DOHH2 (cell line): ENCODE measurements at regions not wholly inside any gene's neighbourhood (a gene's known extent, or its start where the extent isn't known, plus 50 kb on each side); places are given as distances from the start of the nearest gene placed in this dataset.

Experiments used
- H3F3A ChIP-seq: fragments of 200-600 bp; sonication (generic), shearing (Covaris generic); 2 replicates; pipeline ENCODE4 v1.6.0; 2016; ENCODE audit warnings: antibody characterized with exemption, mild to moderate bottlenecking; ENCODE audit not compliant: control insufficient read depth, insufficient read depth
- H3K27ac ChIP-seq: fragments of 200-600 bp; sonication (generic); 2 replicates; pipeline ENCODE4 v1.5.1; 2014; ENCODE audit warnings: low read depth, mild to moderate bottlenecking, low read length, moderate library complexity
- H3K27me3 ChIP-seq: fragments of 200-600 bp; sonication (generic); 2 replicates; pipeline ENCODE4 v1.6.1; 2014; ENCODE audit warnings: mild to moderate bottlenecking, low read length, mixed read lengths; ENCODE audit not compliant: control insufficient read depth
- H3K36me3 ChIP-seq: fragments of 200-600 bp; sonication (generic); 2 replicates; pipeline ENCODE4 v1.6.1; 2014; ENCODE audit warnings: mild to moderate bottlenecking, low read length, moderate library complexity, mixed read lengths; ENCODE audit not compliant: control insufficient read depth
- H3K4me1 ChIP-seq: fragments of 200-600 bp; sonication (generic); 2 replicates; pipeline ENCODE4 v1.6.1; 2014; ENCODE audit warnings: mild to moderate bottlenecking, low read length, mixed read lengths; ENCODE audit not compliant: control insufficient read depth
- H3K4me2 ChIP-seq: fragments of 200-600 bp; sonication (generic); 2 replicates; pipeline ENCODE4 v1.6.0; 2014; ENCODE audit warnings: mild to moderate bottlenecking, low read length, moderate library complexity
- H3K4me3 ChIP-seq: fragments of 200-600 bp; sonication (generic); 2 replicates; pipeline ENCODE4 v1.5.1; 2014; ENCODE audit warnings: mild to moderate bottlenecking, low read length, mixed read lengths
- H3K79me2 ChIP-seq: fragments of 200-600 bp; sonication (generic); 2 replicates; pipeline ENCODE4 v1.6.1; 2014; ENCODE audit warnings: mild to moderate bottlenecking, low read length, mixed read lengths; ENCODE audit not compliant: control insufficient read depth
- H3K9me2 ChIP-seq: fragments of 200-600 bp; sonication (generic); replicated peaks from 2 replicates; pipeline ENCODE4 v1.6.1; 2014; ENCODE audit warnings: mild to moderate bottlenecking, low read length, mixed read lengths; ENCODE audit not compliant: control insufficient read depth
- H3K9me3 ChIP-seq: fragments of 200-600 bp; sonication (generic); 2 replicates; pipeline ENCODE4 v1.6.1; 2014; ENCODE audit warnings: antibody characterized with exemption, low read length, mixed read lengths; ENCODE audit not compliant: control insufficient read depth, insufficient read depth
- H4K20me1 ChIP-seq: fragments of 200-600 bp; sonication (generic); 2 replicates; pipeline ENCODE4 v1.6.0; 2014; ENCODE audit warnings: low read depth, mild to moderate bottlenecking, antibody characterized with exemption, low read length, moderate library complexity; ENCODE audit not compliant: control insufficient read depth, insufficient read depth
- CTCF ChIP-seq: fragments of 200-600 bp; sonication (generic); IDR thresholded peaks from one replicate; pipeline ENCODE4 v1.5.1; 2014; ENCODE audit warnings: antibody characterized with exemption, mild to moderate bottlenecking, low read depth, low read length; ENCODE audit not compliant: poor library complexity, severe bottlenecking
- EZH2phosphoT487 ChIP-seq: fragments of 200-600 bp; sonication (generic); IDR thresholded peaks from 2 replicates; pipeline ENCODE4 v1.6.1; 2017; ENCODE audit warnings: borderline replicate concordance, mild to moderate bottlenecking, antibody characterized with exemption, low read length, moderate library complexity, mixed read lengths

GRCh38 chr5:86532429-86532828 is 85.3 kb upstream of the COX7C start:
- no peaks in the 10 kb centered on the region for H4K20me1 ChIP-seq
- no peaks in the 10 kb centered on the region for H3F3A ChIP-seq
- H3K9me2 ChIP-seq: no peaks in the 10 kb centered on the region
- no peak overlapping the region for H3K4me2 ChIP-seq
- H3K27me3 ChIP-seq: no peaks in the 10 kb centered on the region
- H3K9me3 ChIP-seq: no peaks in the 10 kb centered on the region
- H3K36me3 ChIP-seq: no peaks in the 10 kb centered on the region
- no peaks in the 10 kb centered on the region for H3K4me1 ChIP-seq
- H3K27ac ChIP-seq: no peak overlapping the region
- TF ChIP-seq CTCF: no peak
- TF ChIP-seq EZH2phosphoT487: no peak
- H3K79me2 ChIP-seq: no peaks in the 10 kb centered on the region
- H3K4me3 ChIP-seq: no peak overlapping the region

- no peaks in the 10 kb centered on the region for H3K36me3 ChIP-seq
- H3K4me2 ChIP-seq: no peak overlapping the region
- no peaks in the 10 kb centered on the region for H3K9me3 ChIP-seq
- H3K4me1 ChIP-seq: no peaks in the 10 kb centered on the region
- no peaks in the 10 kb centered on the region for H4K20me1 ChIP-seq
- H3K79me2 ChIP-seq: no peaks in the 10 kb centered on the region
- no peak overlapping the region for H3K4me3 ChIP-seq
- TF ChIP-seq CTCF (no peak), EZH2phosphoT487 (no peak)
- H3K9me2 ChIP-seq: no peaks in the 10 kb centered on the region
- no peaks in the 10 kb centered on the region for H3K27me3 ChIP-seq
- no peaks in the 10 kb centered on the region for H3F3A ChIP-seq
- H3K27ac ChIP-seq: no peak overlapping the region
Observed at GRCh38 chr5:86536396-86536795, 81.3 kb upstream of the COX7C start.

- no peaks in the 10 kb centered on the region for H4K20me1 ChIP-seq
- no peaks in the 10 kb centered on the region for H3K36me3 ChIP-seq
- TF ChIP-seq EZH2phosphoT487 (no peak), CTCF (no peak)
- no peaks in the 10 kb centered on the region for H3F3A ChIP-seq
- no peak overlapping the region for H3K4me2 ChIP-seq
- no peak overlapping the region for H3K4me3 ChIP-seq
- H3K27ac ChIP-seq: no peak overlapping the region
- H3K79me2 ChIP-seq: no peaks in the 10 kb centered on the region
- no peaks in the 10 kb centered on the region for H3K4me1 ChIP-seq
- no peaks in the 10 kb centered on the region for H3K9me3 ChIP-seq
- no peaks in the 10 kb centered on the region for H3K9me2 ChIP-seq
- H3K27me3 ChIP-seq: no peaks in the 10 kb centered on the region
Observed at GRCh38 chr5:86542532-86542931, 75.2 kb upstream of the COX7C start.

- Histone ChIP-seq H3K79me2 (no peaks in the 10 kb centered on the region), H3K4me2 (no peak overlapping the region), H3F3A (no peaks in the 10 kb centered on the region), H3K27me3 (no peaks in the 10 kb centered on the region), H3K36me3 (no peaks in the 10 kb centered on the region), H3K4me3 (no peak overlapping the region), H4K20me1 (no peaks in the 10 kb centered on the region), H3K9me2 (no peaks in the 10 kb centered on the region), H3K27ac (no peak overlapping the region), H3K9me3 (no peaks in the 10 kb centered on the region), H3K4me1 (no peaks in the 10 kb centered on the region)
- TF ChIP-seq CTCF (no peak), EZH2phosphoT487 (no peak)
Observed at GRCh38 chr5:86546044-86546443, 71.7 kb upstream of the COX7C start.
